Activated naive CD8-positive, alpha-beta T cell treated with anti-CD3 and anti-CD28 coated beads for 36 hours (primary cell): ENCODE measurements at regions not wholly inside any gene's neighbourhood (a gene's known extent, or its start where the extent isn't known, plus 50 kb on each side); places are given as distances from the start of the nearest gene placed in this dataset.
"Not testable (repeated sequence)": the region's sequence is repeated elsewhere in the genome, so short reads cannot be mapped to it uniquely, and the experiment has no call there.

Source experiments
- DNase-seq: peaks from one replicate; pipeline ENCODE4 v3.0.0; 2021
- H3K27ac Mint-ChIP-seq: one replicate; pipeline ENCODE4 v1.8.0; 2022; ENCODE audit warnings: mild to moderate bottlenecking, moderate library complexity, mixed read lengths
- H3K27me3 Mint-ChIP-seq: one replicate; pipeline ENCODE4 v1.8.0; 2022; ENCODE audit warnings: mild to moderate bottlenecking, mixed read lengths
- H3K36me3 Mint-ChIP-seq: one replicate; pipeline ENCODE4 v1.8.0; 2021; ENCODE audit warnings: mild to moderate bottlenecking, mixed read lengths
- H3K4me1 Mint-ChIP-seq: one replicate; pipeline ENCODE4 v1.8.0; 2021; ENCODE audit warnings: mixed read lengths
- H3K4me3 Mint-ChIP-seq: one replicate; pipeline ENCODE4 v1.8.0; 2022; ENCODE audit warnings: mild to moderate bottlenecking, moderate library complexity, mixed read lengths
- H3K9me3 Mint-ChIP-seq: one replicate; pipeline ENCODE4 v1.8.0; 2022; ENCODE audit warnings: mixed read lengths

DNA sequence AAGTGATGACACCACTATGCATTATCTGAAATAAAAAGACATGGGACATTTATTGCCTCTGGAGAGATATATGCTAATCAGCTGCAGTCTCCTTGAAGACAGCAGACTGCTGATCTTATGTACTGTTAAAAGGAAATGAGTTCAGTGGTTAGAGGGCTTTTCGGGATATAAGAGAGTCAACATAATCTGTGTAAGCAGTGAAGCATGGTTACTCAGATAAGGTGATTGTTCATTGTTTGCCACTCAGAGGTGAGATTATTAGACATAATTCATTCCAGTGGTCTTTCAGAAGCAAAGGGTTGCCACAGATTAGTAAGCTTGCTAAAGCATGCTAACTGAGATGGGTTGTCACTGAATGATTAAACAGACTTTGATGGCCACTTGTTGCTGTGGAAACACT, 1450.7 kb upstream of the ADGRB3 start:
- Mint-ChIP-seq H3K4me1 (no peaks in the 10 kb centered on the region), H3K9me3 (no peaks in the 10 kb centered on the region), H3K27ac (no peak overlapping the region), H3K27me3 (no peaks in the 10 kb centered on the region), H3K4me3 (no peak overlapping the region), H3K36me3 (no peaks in the 10 kb centered on the region)
- no peak for DNase-seq

DNA sequence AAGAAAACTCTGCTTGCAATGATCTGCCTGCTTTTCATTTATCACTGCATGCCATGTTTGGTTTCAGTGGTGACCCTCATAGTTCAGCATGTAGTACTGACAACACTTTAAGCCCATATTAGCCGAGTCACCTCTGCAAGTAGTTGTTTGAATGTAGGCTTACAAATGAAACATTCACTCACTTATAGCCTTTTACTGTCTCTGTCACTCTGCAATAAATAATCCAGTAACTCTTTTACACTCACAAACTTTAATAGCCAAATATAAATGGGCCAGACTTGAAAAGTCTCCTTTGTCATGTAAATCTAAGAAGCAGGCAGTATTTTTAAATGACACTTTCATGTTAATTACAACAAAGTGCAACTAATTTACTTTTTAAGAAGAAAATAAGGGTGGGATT, 1460.0 kb upstream of the ADGRB3 start:
- no peak for DNase-seq
- Mint-ChIP-seq H3K4me3 (no peak overlapping the region), H3K9me3 (no peaks in the 10 kb centered on the region), H3K4me1 (no peaks in the 10 kb centered on the region), H3K27me3 (no peaks in the 10 kb centered on the region), H3K27ac (no peak overlapping the region), H3K36me3 (no peaks in the 10 kb centered on the region)

DNA sequence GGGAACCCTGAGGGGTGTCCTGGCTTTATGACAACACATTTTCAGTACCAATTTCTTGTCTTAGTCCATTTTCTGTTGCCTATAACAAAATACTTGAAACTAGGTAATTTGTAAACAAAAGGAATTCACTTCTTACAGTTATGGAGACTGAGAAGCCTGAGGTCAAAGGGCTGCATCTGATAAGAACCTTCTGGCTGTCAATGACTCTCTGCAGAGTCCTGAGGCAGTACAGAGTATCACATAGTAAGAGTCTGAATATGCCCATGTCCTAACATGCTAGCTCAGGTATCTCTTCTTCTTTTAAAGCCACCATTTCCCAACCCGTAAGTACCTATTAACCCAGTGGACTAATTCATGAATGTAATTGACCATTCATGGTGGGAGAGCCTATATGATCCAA, 1458.6 kb upstream of the EYS start:
- DNase-seq = no peak
- no peaks in the 10 kb centered on the region for H3K27me3 Mint-ChIP-seq
- no peaks in the 10 kb centered on the region for H3K36me3 Mint-ChIP-seq
- no peaks in the 10 kb centered on the region for H3K4me1 Mint-ChIP-seq
- H3K9me3 Mint-ChIP-seq = peaks cover 4% of the 10 kb centered on the region
- H3K27ac Mint-ChIP-seq = no peak overlapping the region
- no peak overlapping the region for H3K4me3 Mint-ChIP-seq

DNA sequence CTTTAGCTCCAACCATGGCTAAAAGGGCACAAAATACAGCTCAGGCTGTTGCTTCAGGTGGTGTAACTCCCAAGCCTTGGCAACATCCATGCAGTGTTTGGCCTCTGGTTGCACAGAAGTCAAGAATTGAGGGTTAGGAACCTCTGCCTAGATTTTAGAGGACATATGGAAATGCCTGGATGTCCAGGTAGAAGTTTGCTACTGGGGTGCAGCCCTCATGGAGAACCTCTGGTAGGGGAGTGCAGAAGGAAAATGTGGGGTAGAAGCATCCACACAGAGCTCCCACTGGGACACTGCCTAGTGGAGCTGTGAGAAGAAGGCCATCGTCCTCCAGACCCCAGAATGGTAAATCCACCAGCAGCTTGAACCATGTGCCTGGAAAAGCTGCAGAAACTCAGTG, 1453.8 kb upstream of the EYS start:
- Mint-ChIP-seq H3K4me3 (no peak overlapping the region), H3K27ac (no peak overlapping the region), H3K9me3 (peaks cover 14% of the 10 kb centered on the region), H3K4me1 (no peaks in the 10 kb centered on the region), H3K36me3 (no peaks in the 10 kb centered on the region), H3K27me3 (no peaks in the 10 kb centered on the region)
- DNase-seq = no peak

DNA sequence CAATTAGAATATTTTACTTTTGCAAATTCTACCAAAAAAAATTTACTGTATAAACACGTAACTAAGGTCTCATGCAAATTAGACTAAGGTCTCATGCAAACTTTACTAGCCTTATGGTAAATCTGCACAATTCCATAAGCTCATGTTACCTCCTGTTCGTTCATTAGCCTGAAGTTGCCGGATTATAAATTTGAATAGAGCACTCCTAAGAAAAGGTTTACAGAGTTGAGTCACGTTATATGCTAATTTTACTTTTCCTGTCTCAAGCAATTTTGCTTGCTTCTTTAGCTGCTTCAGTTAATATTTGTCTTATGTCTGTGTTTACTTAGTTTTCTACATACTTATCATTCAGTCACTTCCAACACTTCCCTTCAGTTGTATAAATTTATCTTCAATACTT, 1434.0 kb upstream of the EYS start:
- no peak for DNase-seq
- no peaks in the 10 kb centered on the region for H3K36me3 Mint-ChIP-seq
- no peak overlapping the region for H3K4me3 Mint-ChIP-seq
- H3K27ac Mint-ChIP-seq = no peak overlapping the region
- no peaks in the 10 kb centered on the region for H3K27me3 Mint-ChIP-seq
- peaks cover 1% of the 10 kb centered on the region for H3K9me3 Mint-ChIP-seq
- no peaks in the 10 kb centered on the region for H3K4me1 Mint-ChIP-seq

DNA sequence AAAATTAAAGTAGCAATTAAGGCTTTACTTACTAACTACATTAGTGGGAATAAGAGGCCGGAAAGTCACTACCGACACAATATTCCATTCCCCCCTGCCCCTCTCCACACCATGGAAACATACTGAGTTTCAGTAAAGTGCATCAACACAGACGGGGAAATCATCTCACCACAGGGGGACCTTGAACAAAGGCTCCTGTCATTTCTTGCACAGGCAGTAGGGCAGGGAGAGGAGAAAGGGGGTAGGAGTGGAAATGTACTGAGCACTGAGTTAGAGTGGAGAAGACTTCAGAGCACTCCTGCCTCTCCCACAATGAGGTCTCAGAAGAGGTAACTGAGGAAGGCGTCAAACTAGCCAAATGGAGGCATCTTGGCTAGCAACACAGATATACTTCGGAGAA, 1426.9 kb upstream of the EYS start:
- peaks cover 1% of the 10 kb centered on the region for H3K9me3 Mint-ChIP-seq

DNA sequence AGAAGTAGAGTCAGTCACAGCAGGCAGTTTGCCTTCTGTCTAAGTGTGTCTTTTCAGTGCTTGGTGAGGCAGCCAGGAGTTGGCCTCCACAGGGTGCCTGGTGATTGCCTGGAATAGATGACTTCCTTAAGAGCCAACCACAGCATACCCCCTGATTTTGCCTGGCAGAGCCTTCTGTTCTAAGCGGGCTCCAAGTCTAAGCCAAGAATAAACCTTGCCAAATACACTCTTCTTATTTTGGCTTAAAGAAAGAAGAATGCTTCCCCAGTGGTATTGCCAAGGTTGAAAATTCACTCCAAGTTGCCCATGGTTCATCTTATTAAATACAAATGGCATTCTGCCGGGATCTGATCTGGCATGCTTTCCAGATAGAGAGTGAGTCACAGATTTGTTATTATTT, 1424.8 kb upstream of the EYS start:
- no peak overlapping the region for H3K27ac Mint-ChIP-seq
- no peaks in the 10 kb centered on the region for H3K36me3 Mint-ChIP-seq
- peaks cover 1% of the 10 kb centered on the region for H3K9me3 Mint-ChIP-seq
- DNase-seq = no peak
- no peaks in the 10 kb centered on the region for H3K27me3 Mint-ChIP-seq
- no peak overlapping the region for H3K4me3 Mint-ChIP-seq
- no peaks in the 10 kb centered on the region for H3K4me1 Mint-ChIP-seq

More for the DNA sequence above, 1426.9 kb upstream of the EYS start:
- no peak overlapping the region for H3K27ac Mint-ChIP-seq
- no peaks in the 10 kb centered on the region for H3K36me3 Mint-ChIP-seq
- DNase-seq = no peak
- no peaks in the 10 kb centered on the region for H3K27me3 Mint-ChIP-seq
- H3K4me3 Mint-ChIP-seq = no peak overlapping the region
- no peaks in the 10 kb centered on the region for H3K4me1 Mint-ChIP-seq

DNA sequence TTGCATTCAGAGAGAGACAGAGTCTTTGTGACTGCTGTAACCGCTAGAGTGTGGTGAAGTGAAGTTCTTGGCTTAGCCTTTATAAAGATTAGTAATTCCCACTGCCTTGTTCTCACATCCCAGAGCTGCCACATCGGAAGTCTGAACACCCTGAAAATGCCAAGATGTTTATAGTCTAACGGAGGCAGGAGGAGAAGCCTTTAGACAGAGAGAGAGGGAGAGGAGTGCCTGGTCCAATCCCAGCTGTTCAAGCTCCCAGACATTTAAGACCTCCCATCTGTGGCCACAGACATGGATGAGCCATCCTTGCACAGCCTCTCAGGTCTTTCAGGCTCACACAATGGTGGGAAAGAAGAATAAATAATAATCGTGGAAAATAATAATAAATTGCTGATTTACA, 1422.8 kb upstream of the EYS start:
- Mint-ChIP-seq H3K27ac (no peak overlapping the region), H3K36me3 (no peaks in the 10 kb centered on the region), H3K4me1 (no peaks in the 10 kb centered on the region), H3K4me3 (no peak overlapping the region), H3K27me3 (no peaks in the 10 kb centered on the region), H3K9me3 (peaks cover 1% of the 10 kb centered on the region)
- no peak for DNase-seq

DNA sequence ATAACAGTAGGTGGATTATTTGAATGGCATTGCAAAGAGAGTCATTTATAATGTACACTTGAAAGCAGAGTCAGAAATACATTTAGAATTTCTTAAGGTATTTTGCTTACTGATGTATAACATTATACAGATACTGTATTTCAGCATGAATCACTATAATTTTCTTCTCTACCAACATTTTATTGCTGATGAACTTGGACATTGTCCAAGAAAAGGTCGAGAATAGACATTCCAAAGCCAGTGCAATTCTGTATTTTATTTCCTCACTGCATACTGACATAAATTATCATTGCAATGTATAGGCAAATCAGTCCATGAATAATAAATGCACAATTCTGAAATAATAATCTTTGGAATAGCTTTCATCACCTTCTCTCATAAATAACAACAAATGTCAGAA, 1420.0 kb upstream of the EYS start:
- Mint-ChIP-seq H3K36me3 (no peaks in the 10 kb centered on the region), H3K27me3 (no peaks in the 10 kb centered on the region), H3K9me3 (no peaks in the 10 kb centered on the region), H3K27ac (no peak overlapping the region), H3K4me1 (no peaks in the 10 kb centered on the region), H3K4me3 (no peak overlapping the region)
- no peak for DNase-seq

DNA sequence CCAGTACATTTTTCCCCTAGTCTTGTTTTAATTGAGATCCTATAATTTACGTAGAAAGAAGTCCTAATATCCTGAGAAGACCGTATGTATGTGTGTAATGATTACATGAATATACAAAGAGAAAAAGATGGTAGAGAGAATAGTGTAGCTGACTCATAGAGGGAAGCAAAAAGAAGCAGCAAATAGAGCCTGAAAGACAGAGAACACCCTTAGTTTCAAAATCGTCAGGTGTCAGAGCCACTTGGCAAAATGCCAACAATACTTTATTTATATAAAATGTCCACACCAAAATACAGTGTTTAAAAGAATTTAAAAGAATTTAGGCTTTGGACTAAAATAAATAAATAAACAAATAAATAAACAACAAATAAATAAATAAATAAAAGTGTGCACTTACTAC, 1414.1 kb upstream of the EYS start:
- Mint-ChIP-seq H3K36me3 (no peaks in the 10 kb centered on the region), H3K27ac (no peak overlapping the region), H3K4me3 (no peak overlapping the region), H3K4me1 (no peaks in the 10 kb centered on the region), H3K9me3 (peaks cover 2% of the 10 kb centered on the region), H3K27me3 (no peaks in the 10 kb centered on the region)
- no peak for DNase-seq

DNA sequence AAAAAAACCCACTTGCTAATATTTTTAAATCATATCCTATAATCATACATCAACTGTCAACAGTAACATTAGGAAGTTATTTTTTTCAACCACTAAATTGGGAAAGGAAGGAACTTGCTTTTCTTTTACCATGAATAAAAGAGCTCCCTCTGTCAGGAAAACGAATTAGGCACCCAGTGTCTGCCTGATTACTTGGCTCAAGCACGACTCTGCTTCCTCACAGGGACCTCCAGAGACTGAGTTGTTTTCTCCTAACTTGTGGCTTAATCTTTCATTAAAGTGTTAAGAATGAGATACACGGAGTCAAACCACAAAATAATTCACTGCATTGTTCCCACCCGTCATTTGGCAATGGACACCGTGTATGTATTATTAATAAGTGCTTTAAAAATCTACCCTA, 1405.1 kb upstream of the EYS start:
- no peaks in the 10 kb centered on the region for H3K4me1 Mint-ChIP-seq
- H3K27me3 Mint-ChIP-seq = no peaks in the 10 kb centered on the region
- DNase-seq = no peak
- H3K4me3 Mint-ChIP-seq = no peak overlapping the region
- no peak overlapping the region for H3K27ac Mint-ChIP-seq
- H3K9me3 Mint-ChIP-seq = peaks cover 2% of the 10 kb centered on the region
- H3K36me3 Mint-ChIP-seq = no peaks in the 10 kb centered on the region

DNA sequence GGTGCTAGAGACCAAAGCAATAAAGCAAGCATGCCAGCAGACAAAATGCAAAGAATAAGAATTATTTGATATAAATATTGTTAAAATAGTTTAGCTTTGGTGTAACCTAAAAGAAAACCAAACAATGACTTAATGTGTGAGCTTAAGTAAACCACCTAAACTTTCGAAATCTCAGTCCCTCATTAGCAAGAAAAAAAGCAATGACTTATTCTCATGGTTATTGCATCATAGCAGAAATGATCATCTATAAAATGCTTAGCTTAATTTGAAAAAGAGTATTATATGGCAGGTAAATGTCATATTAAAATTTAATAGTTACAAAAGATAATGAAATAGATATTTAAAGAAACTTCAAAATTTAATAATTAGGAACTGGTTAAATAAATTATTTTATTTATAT, 1395.7 kb upstream of the EYS start:
- Mint-ChIP-seq H3K27me3 (no peaks in the 10 kb centered on the region), H3K27ac (no peak overlapping the region), H3K36me3 (no peaks in the 10 kb centered on the region), H3K4me1 (no peaks in the 10 kb centered on the region), H3K4me3 (no peak overlapping the region), H3K9me3 (peaks cover 2% of the 10 kb centered on the region)
- no peak for DNase-seq

DNA sequence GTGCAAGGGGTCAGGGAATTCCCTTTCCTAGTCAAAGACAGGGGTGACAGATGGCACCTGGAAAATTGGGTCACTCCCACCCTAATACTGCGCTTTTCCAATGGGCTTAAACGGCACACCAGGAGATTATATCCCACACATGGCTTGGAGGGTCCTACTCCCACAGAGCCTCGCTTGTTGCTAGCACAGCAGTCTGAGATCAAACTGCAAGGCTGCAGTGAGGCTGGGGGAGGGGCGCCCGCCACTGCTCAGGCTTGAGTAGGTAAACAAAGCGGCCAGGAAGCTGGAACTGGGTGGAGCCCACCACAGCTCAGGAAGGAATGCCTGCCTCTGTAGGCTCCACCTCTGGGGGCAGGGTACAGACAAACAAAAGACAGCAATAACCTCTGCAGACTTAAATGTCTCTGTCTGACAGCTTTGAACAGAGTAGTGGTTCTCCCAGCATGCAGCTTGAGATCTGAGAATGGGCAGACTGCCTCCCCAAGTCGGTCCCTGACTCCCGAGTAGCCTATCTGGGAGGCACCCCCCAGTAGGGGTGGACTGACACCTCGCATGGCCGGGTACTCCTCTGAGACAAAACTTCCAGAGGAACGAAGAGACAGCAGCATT, 1388.7 kb upstream of the EYS start:
- H3K36me3 Mint-ChIP-seq, H3K9me3 Mint-ChIP-seq, H3K4me1 Mint-ChIP-seq, DNase-seq, H3K27me3 Mint-ChIP-seq, H3K27ac Mint-ChIP-seq, H3K4me3 Mint-ChIP-seq: not testable (repeated sequence)

DNA sequence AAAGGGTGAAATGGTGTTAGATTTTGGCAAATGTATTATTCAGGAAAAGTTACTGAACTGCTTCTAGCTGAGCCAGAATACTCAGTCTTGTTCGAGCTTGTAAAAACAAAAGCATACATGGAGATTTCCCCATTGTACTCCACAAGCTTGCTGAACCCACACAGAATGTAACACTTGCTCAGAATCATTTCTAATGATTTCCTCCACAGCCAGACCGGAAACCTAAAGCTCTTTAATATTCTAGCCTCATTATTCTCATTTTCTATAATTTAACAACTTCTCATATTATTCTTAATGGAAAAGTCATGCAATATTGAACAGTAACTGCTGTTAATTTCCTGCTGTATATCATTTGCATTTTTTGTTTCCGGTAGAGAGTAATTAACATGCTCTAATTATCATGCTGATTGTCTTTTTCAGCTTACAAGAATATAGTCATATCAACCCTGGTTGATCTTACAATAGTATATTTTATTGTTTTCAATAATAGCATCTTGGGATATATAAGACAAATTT, 1387.5 kb upstream of the EYS start:
- Mint-ChIP-seq H3K36me3 (no peaks in the 10 kb centered on the region), H3K27me3 (no peaks in the 10 kb centered on the region), H3K27ac (no peak overlapping the region), H3K4me1 (no peaks in the 10 kb centered on the region), H3K4me3 (no peak overlapping the region), H3K9me3 (peaks cover 3% of the 10 kb centered on the region)
- no peak for DNase-seq

DNA sequence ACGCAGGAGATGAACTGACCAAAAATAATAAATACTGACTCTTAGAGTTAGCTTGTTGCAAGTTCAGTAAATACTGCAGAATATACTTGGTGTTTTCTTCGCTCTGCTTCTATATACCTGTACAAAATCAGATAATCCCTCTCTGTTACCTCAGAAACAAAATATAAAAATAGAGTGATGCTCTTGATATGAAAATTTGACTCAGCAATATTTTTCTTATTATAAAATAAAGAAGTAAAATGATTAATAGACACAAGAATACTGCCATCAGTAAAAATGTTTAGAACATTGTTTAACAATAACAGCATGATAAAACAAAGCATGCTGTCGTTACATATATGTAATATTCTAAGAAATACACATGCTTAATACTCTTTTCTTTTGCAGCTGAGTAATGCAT, 1366.9 kb upstream of the EYS start:
- Mint-ChIP-seq H3K27me3 (no peaks in the 10 kb centered on the region), H3K9me3 (peaks cover 1% of the 10 kb centered on the region), H3K4me1 (no peaks in the 10 kb centered on the region), H3K27ac (no peak overlapping the region), H3K4me3 (no peak overlapping the region), H3K36me3 (no peaks in the 10 kb centered on the region)
- no peak for DNase-seq

DNA sequence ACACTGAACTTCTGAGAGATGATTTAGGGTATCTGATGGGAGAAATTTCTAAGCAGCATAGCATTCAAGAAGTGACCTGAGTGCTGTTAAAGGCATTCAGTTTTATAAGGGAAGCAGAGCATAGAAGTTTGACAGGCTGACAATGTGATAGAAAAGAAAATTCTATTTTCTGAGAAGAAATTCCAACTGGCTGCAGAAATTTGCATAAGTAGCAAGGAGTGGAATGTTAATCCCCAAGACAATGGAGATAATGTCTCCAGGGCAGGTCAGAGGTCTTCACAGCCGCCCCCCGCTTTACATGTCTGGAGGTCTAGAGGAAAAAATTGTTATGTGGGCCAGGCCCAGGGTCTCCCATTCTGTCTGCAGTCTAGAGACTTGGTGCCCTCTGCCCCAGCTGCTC, 1361.8 kb upstream of the EYS start:
- H3K27ac Mint-ChIP-seq = no peak overlapping the region
- no peak overlapping the region for H3K4me3 Mint-ChIP-seq
- no peaks in the 10 kb centered on the region for H3K4me1 Mint-ChIP-seq
- H3K27me3 Mint-ChIP-seq = no peaks in the 10 kb centered on the region
- no peak for DNase-seq
- H3K9me3 Mint-ChIP-seq = peaks cover 3% of the 10 kb centered on the region
- no peaks in the 10 kb centered on the region for H3K36me3 Mint-ChIP-seq

DNA sequence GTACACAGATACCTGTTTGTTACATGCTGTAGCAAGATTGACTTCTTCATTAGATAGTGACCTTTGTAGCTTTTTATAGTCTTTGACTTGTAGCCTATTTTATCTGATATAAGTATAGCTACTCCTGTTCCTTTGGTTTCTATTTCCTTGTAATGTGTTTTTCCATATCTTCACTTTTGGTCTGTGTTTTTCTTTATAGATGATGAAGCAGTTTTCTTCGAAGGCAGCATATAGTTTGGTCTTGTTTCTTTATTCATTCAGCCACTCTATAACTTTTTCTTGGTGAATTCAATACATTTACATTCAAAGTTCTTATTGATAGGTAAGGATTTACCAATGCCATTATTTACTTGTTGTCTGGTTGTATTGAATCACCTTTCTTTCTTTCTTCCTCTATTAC, 1357.3 kb upstream of the EYS start:
- DNase-seq = no peak
- Mint-ChIP-seq H3K27ac (no peak overlapping the region), H3K27me3 (no peaks in the 10 kb centered on the region), H3K9me3 (peaks cover 8% of the 10 kb centered on the region), H3K4me1 (no peaks in the 10 kb centered on the region), H3K36me3 (no peaks in the 10 kb centered on the region), H3K4me3 (no peak overlapping the region)
